ENCODE measurements at regions not wholly inside any gene's neighbourhood (a gene's known extent, or its start where the extent isn't known, plus 50 kb on each side); places are given as distances from the start of the nearest gene placed in this dataset.

DNA sequence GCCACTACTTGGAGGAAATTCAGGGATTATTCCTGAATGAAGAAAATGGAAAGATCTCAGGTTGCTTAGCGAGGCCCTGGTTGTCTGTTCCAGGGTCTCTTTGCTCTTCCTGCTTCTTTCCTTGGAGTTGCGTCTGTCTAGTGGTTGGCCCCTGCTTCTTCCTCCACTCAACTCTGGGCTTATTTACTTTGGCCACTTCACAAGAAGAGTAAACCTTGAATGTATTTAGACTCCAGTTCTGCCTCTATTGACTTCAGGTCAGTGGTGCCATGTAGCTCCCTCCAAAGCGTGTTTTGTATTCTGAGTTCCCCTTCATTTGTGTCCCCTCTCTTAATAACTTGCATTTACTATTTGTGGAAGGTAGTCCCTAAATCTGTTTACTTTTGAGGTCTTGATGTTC is 456.5 kb downstream of the UTRN start:
- TF ChIP-seq CTCF (IDR thresholded peaks at IDR 0.05) = no peak
- TF ChIP-seq POLR2A (IDR thresholded peaks at IDR 0.05) = no peak

All from Peyer's patch (tissue), 4 donors.